ENCODE measurements at regions not wholly inside any gene's neighbourhood (a gene's known extent, or its start where the extent isn't known, plus 50 kb on each side); places are given as distances from the start of the nearest gene placed in this dataset.

DNA sequence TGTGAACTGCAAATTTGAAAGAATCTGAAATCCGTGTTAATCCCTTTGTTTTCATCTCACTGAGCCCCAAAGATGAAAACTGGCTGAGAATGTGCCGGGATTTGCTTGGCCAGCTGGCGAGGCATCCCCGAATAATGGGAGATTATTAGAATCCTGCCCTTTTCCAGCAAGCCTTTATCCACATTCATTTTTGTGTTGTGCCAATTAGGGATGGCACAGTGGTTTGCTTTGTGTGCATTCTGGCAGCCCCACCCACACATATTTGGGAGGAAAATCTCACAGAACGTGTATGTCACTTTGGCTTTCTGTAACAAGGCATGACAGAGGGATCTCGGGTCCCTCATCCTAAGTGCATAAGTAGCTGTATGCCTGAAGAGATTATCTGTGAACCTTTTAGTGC, 405.8 kb upstream of the FAM98A start:
- Mint-ChIP-seq H3K9me3 (ENCODE audit: low read depth, unreplicated experiment) (peaks cover 9% of the 10 kb centered on the region), H3K4me3 (ENCODE audit: low read depth, unreplicated experiment) (no peak overlapping the region), H3K27me3 (ENCODE audit: unreplicated experiment) (no peaks in the 10 kb centered on the region), H3K36me3 (ENCODE audit: insufficient read depth, unreplicated experiment) (no peaks in the 10 kb centered on the region), H3K4me1 (ENCODE audit: low read depth, unreplicated experiment) (no peaks in the 10 kb centered on the region), H3K27ac (ENCODE audit: unreplicated experiment) (no peak overlapping the region)
- TF ChIP-seq, protein P1, sequence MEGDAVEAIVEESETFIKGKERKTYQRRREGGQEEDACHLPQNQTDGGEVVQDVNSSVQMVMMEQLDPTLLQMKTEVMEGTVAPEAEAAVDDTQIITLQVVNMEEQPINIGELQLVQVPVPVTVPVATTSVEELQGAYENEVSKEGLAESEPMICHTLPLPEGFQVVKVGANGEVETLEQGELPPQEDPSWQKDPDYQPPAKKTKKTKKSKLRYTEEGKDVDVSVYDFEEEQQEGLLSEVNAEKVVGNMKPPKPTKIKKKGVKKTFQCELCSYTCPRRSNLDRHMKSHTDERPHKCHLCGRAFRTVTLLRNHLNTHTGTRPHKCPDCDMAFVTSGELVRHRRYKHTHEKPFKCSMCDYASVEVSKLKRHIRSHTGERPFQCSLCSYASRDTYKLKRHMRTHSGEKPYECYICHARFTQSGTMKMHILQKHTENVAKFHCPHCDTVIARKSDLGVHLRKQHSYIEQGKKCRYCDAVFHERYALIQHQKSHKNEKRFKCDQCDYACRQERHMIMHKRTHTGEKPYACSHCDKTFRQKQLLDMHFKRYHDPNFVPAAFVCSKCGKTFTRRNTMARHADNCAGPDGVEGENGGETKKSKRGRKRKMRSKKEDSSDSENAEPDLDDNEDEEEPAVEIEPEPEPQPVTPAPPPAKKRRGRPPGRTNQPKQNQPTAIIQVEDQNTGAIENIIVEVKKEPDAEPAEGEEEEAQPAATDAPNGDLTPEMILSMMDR (IDR thresholded peaks at IDR 0.05; ENCODE audit: unreplicated experiment) = no peak
- intact Hi-C loops (cut with micrococcal nuclease; ENCODE audit: unreplicated experiment) = no loop called here
- DNase-seq = no peak
- CTCF ChIA-PET = no interaction called here
- BruUV-seq (replicated peaks) = no TSS peak

DNA sequence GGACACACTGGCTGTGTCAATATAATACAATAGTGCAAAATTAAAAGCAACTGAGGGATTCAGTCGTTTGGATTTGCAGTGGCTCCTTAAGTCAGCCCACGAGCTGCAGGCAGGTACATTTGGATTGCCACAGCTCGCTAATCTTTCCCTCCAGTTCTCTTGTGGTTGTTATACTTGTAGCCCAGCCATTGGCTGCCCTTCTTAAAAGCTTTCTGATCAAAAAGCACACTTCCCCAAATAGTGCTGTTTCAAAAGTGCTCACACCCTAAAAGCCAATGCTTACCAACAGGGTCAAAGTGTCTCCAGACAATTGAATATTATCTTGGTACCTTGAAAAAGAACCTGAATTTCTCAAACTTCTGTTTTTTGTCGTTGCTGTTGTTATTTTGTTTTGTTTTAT, 404.7 kb upstream of the FAM98A start:
- no peak for DNase-seq
- intact Hi-C loops (cut with micrococcal nuclease; ENCODE audit: unreplicated experiment) = no loop called here
- no TSS peak for BruUV-seq (replicated peaks)
- Mint-ChIP-seq H3K27ac (ENCODE audit: unreplicated experiment) (no peak overlapping the region), H3K4me1 (ENCODE audit: low read depth, unreplicated experiment) (no peaks in the 10 kb centered on the region), H3K9me3 (ENCODE audit: low read depth, unreplicated experiment) (peaks cover 9% of the 10 kb centered on the region), H3K27me3 (ENCODE audit: unreplicated experiment) (no peaks in the 10 kb centered on the region), H3K36me3 (ENCODE audit: insufficient read depth, unreplicated experiment) (no peaks in the 10 kb centered on the region), H3K4me3 (ENCODE audit: low read depth, unreplicated experiment) (no peak overlapping the region)
- TF ChIP-seq, protein P1 (IDR thresholded peaks at IDR 0.05; ENCODE audit: unreplicated experiment) = no peak
- CTCF ChIA-PET = no interaction called here

- intact Hi-C loops (cut with micrococcal nuclease; ENCODE audit: unreplicated experiment) = no loop called here
- BruUV-seq (replicated peaks) = no TSS peak
- CTCF ChIA-PET = no interaction called here
- Mint-ChIP-seq H3K4me1 (ENCODE audit: low read depth, unreplicated experiment) (no peaks in the 10 kb centered on the region), H3K27me3 (ENCODE audit: unreplicated experiment) (no peaks in the 10 kb centered on the region), H3K36me3 (ENCODE audit: insufficient read depth, unreplicated experiment) (no peaks in the 10 kb centered on the region), H3K27ac (ENCODE audit: unreplicated experiment) (no peak overlapping the region), H3K4me3 (ENCODE audit: low read depth, unreplicated experiment) (no peak overlapping the region), H3K9me3 (ENCODE audit: low read depth, unreplicated experiment) (peaks cover 13% of the 10 kb centered on the region)
- TF ChIP-seq, protein P1 (IDR thresholded peaks at IDR 0.05; ENCODE audit: unreplicated experiment) = no peak
- DNase-seq = no peak
These were observed 402.5 kb upstream of the FAM98A start for GRCh38 chr2:34001557-34001956.

- DNase-seq = no peak
- intact Hi-C loops (cut with micrococcal nuclease; ENCODE audit: unreplicated experiment) = no loop called here
- TF ChIP-seq, protein P1 (IDR thresholded peaks at IDR 0.05; ENCODE audit: unreplicated experiment) = no peak
- CTCF ChIA-PET = no interaction called here
- no peaks in the 10 kb centered on the region for H3K4me1 Mint-ChIP-seq (ENCODE audit: low read depth, unreplicated experiment)
- no peak overlapping the region for H3K4me3 Mint-ChIP-seq (ENCODE audit: low read depth, unreplicated experiment)
- no peaks in the 10 kb centered on the region for H3K36me3 Mint-ChIP-seq (ENCODE audit: insufficient read depth, unreplicated experiment)
- BruUV-seq (replicated peaks) = no TSS peak
- no peak overlapping the region for H3K27ac Mint-ChIP-seq (ENCODE audit: unreplicated experiment)
- no peaks in the 10 kb centered on the region for H3K27me3 Mint-ChIP-seq (ENCODE audit: unreplicated experiment)
- peaks cover 32% of the 10 kb centered on the region for H3K9me3 Mint-ChIP-seq (ENCODE audit: low read depth, unreplicated experiment)
These were observed 385.0 kb upstream of the FAM98A start for GRCh38 chr2:33984131-33984530.

DNA sequence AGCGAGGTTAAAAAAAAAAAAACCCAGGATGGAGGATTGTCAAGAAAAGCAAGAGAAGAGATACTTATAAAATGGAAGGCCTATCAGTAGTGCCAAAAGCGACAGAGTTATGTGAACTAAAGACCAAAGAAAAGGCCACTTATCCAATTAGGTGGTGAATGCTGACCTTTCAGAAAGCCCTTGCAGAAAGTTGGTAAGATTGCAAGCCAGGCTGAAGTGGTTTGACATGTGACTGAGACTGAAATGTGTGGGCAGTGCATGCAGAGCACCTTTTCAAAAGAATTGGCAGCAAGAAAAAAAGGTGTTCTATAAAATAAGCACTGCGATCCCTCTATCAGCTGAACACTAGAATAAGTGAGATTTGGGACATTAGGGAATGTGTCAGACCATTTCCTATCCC, 379.4 kb upstream of the FAM98A start:
- Mint-ChIP-seq H3K36me3 (ENCODE audit: insufficient read depth, unreplicated experiment) (no peaks in the 10 kb centered on the region), H3K4me3 (ENCODE audit: low read depth, unreplicated experiment) (no peak overlapping the region), H3K4me1 (ENCODE audit: low read depth, unreplicated experiment) (no peaks in the 10 kb centered on the region), H3K9me3 (ENCODE audit: low read depth, unreplicated experiment) (peaks cover 25% of the 10 kb centered on the region), H3K27me3 (ENCODE audit: unreplicated experiment) (no peaks in the 10 kb centered on the region), H3K27ac (ENCODE audit: unreplicated experiment) (no peak overlapping the region)
- TF ChIP-seq, protein P1 (IDR thresholded peaks at IDR 0.05; ENCODE audit: unreplicated experiment) = no peak
- no peak for DNase-seq
- BruUV-seq (replicated peaks) = no TSS peak
- intact Hi-C loops (cut with micrococcal nuclease; ENCODE audit: unreplicated experiment) = no loop called here
- CTCF ChIA-PET = no interaction called here
